MM.1S (cell line): ENCODE measurements at regions not wholly inside any gene's neighbourhood (a gene's known extent, or its start where the extent isn't known, plus 50 kb on each side); places are given as distances from the start of the nearest gene placed in this dataset.

Experiments
- DNase-seq: peaks from one replicate; pipeline ENCODE4 v3.0.0-alpha.2; 2015
- H2AFZ ChIP-seq: fragments of 300-600 bp; sonication (generic); 2 replicates; pipeline ENCODE4 v1.6.0; 2016; ENCODE audit warnings: antibody characterized with exemption, low read length
- H3F3A ChIP-seq: fragments of 300-600 bp; sonication (generic); 2 replicates; pipeline ENCODE4 v1.6.1; 2016; ENCODE audit warnings: mild to moderate bottlenecking, antibody characterized with exemption, low read length, moderate library complexity, mixed read lengths; ENCODE audit not compliant: insufficient read depth
- H3K27ac ChIP-seq: fragments of 300-600 bp; sonication (generic); 2 replicates; pipeline ENCODE4 v1.5.1; 2016; ENCODE audit warnings: mild to moderate bottlenecking, low read length
- H3K27me3 ChIP-seq: fragments of 300-600 bp; sonication (generic); replicated peaks from 2 replicates; pipeline ENCODE4 v1.6.0; 2016; ENCODE audit warnings: low read length; ENCODE audit not compliant: insufficient read depth
- H3K36me3 ChIP-seq: fragments of 300-600 bp; sonication (generic); replicated peaks from 2 replicates; pipeline ENCODE4 v1.6.1; 2016; ENCODE audit warnings: mild to moderate bottlenecking, low read length, mixed read lengths; ENCODE audit not compliant: insufficient read depth
- H3K4me1 ChIP-seq: fragments of 300-600 bp; sonication (generic); 2 replicates; pipeline ENCODE4 v1.6.1; 2016; ENCODE audit warnings: low read length, mixed read lengths
- H3K4me2 ChIP-seq: fragments of 300-600 bp; sonication (generic); 2 replicates; pipeline ENCODE4 v1.6.0; 2016; ENCODE audit warnings: low read depth, low read length
- H3K4me3 ChIP-seq: fragments of 300-600 bp; sonication (generic); 2 replicates; pipeline ENCODE4 v1.5.1; 2016; ENCODE audit warnings: low read length, mixed read lengths
- H3K79me2 ChIP-seq: fragments of 300-600 bp; sonication (generic); 2 replicates; pipeline ENCODE4 v1.6.1; 2016; ENCODE audit warnings: mixed run types, low read length, mixed read lengths
- H3K9ac ChIP-seq: fragments of 300-600 bp; sonication (generic); 2 replicates; pipeline ENCODE4 v1.6.1; 2016; ENCODE audit warnings: low read length, mixed read lengths
- H3K9me2 ChIP-seq: fragments of 300-600 bp; sonication (generic); replicated peaks from 2 replicates; pipeline ENCODE4 v1.6.1; 2016; ENCODE audit warnings: mild to moderate bottlenecking, low read length, mixed read lengths; ENCODE audit not compliant: insufficient read depth
- H3K9me3 ChIP-seq: fragments of 300-600 bp; sonication (generic); replicated peaks from 2 replicates; pipeline ENCODE4 v1.6.1; 2016; ENCODE audit warnings: mild to moderate bottlenecking, low read length, mixed read lengths; ENCODE audit not compliant: insufficient read depth
- H4K20me1 ChIP-seq: fragments of 300-600 bp; sonication (generic); 2 replicates; pipeline ENCODE4 v1.6.1; 2016; ENCODE audit warnings: mild to moderate bottlenecking, low read length, moderate library complexity, mixed read lengths; ENCODE audit not compliant: insufficient read depth
- CTCF ChIP-seq: fragments of 300-600 bp; sonication (generic); IDR thresholded peaks from 2 replicates; pipeline ENCODE4 v1.5.1; 2016; ENCODE audit warnings: antibody characterized with exemption, low read length, mixed read lengths
- EZH2 ChIP-seq: fragments of 300-600 bp; sonication (generic); optimal IDR thresholded peaks from 2 replicates; pipeline ENCODE3; 2017; ENCODE audit warnings: low read depth, mild to moderate bottlenecking, antibody characterized with exemption, low read length, mixed read lengths
- EZH2phosphoT487 ChIP-seq: fragments of 300-600 bp; sonication (generic); IDR thresholded peaks from 2 replicates; pipeline ENCODE4 v1.6.1; 2018; ENCODE audit warnings: antibody characterized with exemption, low read length

DNA sequence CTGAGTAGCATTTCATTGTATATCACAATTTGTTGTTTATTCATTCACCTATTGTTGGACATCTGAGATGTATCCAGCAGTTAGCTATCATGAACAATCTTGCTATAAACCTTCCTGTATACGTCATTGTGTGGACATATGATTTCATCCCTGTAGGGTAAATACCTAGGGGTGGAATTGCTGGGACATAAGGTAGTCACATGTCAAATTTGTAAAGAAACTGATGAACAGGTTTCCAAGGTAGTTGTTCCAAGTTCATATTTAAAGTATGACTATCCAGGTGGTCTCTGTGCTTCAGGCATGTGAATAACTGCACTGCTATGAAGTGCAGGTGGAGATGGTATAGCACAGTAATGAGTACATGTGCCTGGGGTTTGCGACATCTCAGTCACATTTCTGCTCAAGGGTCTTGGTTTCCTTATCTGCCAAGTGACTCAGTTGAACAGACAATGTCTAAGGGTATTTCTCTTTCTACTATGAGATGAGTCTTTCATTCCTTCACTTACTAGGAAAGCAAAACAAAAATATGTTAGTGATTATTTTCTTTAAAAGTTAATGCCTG, 229.0 kb upstream of the HES1 start:
- TF ChIP-seq EZH2 (no peak), CTCF (no peak), EZH2phosphoT487 (no peak)
- no peak for DNase-seq
- no peaks in the 10 kb centered on the region for H3K36me3 ChIP-seq
- H3K4me1 ChIP-seq = no peaks in the 10 kb centered on the region
- no peak overlapping the region for H3K27ac ChIP-seq
- H4K20me1 ChIP-seq = no peaks in the 10 kb centered on the region
- H3K9me2 ChIP-seq = no peaks in the 10 kb centered on the region
- no peak overlapping the region for H3K4me3 ChIP-seq
- no peak overlapping the region for H2AFZ ChIP-seq
- H3K4me2 ChIP-seq = no peak overlapping the region
- H3K9ac ChIP-seq = no peak overlapping the region
- no peaks in the 10 kb centered on the region for H3K27me3 ChIP-seq
- no peaks in the 10 kb centered on the region for H3K9me3 ChIP-seq
- no peaks in the 10 kb centered on the region for H3K79me2 ChIP-seq
- no peaks in the 10 kb centered on the region for H3F3A ChIP-seq

DNA sequence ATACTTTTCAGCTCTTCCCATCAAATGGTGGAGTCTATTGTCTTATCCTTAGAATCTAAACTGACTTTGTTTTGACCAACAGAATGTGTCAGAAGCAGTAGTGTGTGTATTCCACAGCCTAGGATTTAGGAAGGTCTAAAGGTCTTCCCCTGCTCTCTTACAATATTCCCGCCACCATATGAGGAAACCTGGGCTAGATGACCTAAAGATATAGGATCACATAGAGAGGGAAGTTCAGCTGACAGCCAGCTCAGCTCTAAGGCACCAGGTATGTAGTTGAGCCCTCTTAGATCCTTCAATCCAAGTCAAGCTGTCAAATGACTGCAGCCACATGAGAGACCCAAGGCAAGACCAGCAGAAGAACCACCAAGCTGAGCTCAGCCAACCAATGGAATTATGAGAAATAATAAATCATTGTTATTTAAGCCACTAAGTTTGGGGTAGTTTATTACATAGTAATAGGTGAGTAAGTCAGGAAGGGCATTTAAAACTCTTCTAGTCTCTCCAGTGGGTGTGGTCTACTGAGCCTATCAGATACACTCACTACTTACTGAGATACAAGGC, 227.7 kb upstream of the HES1 start:
- H3K4me1 ChIP-seq = no peaks in the 10 kb centered on the region
- H3K9ac ChIP-seq = no peak overlapping the region
- no peak for TF ChIP-seq CTCF
- TF ChIP-seq EZH2phosphoT487 = no peak
- TF ChIP-seq EZH2 = no peak
- no peak overlapping the region for H2AFZ ChIP-seq
- no peak for DNase-seq
- no peaks in the 10 kb centered on the region for H3K9me3 ChIP-seq
- H3F3A ChIP-seq = no peaks in the 10 kb centered on the region
- H3K9me2 ChIP-seq = no peaks in the 10 kb centered on the region
- H3K27ac ChIP-seq = no peak overlapping the region
- H3K4me2 ChIP-seq = no peak overlapping the region
- H3K27me3 ChIP-seq = no peaks in the 10 kb centered on the region
- no peaks in the 10 kb centered on the region for H3K36me3 ChIP-seq
- H3K4me3 ChIP-seq = no peak overlapping the region
- no peaks in the 10 kb centered on the region for H4K20me1 ChIP-seq
- no peaks in the 10 kb centered on the region for H3K79me2 ChIP-seq

- H4K20me1 ChIP-seq = no peaks in the 10 kb centered on the region
Observed at GRCh38 chr3:193909387-193909786, 226.6 kb upstream of the HES1 start.

More at GRCh38 chr3:193909387-193909786, 226.6 kb upstream of the HES1 start:
- Histone ChIP-seq H2AFZ (no peak overlapping the region), H3K4me2 (no peak overlapping the region), H3F3A (no peaks in the 10 kb centered on the region), H3K4me1 (no peaks in the 10 kb centered on the region), H3K9me3 (no peaks in the 10 kb centered on the region), H3K4me3 (no peak overlapping the region), H3K36me3 (no peaks in the 10 kb centered on the region), H3K9me2 (no peaks in the 10 kb centered on the region), H3K27ac (no peak overlapping the region), H3K79me2 (no peaks in the 10 kb centered on the region), H3K27me3 (no peaks in the 10 kb centered on the region), H3K9ac (no peak overlapping the region)
- no peak for DNase-seq
- no peak for TF ChIP-seq EZH2
- no peak for TF ChIP-seq CTCF
- TF ChIP-seq EZH2phosphoT487 = no peak
